GM21381 (cell line): ENCODE measurements at regions not wholly inside any gene's neighbourhood (a gene's known extent, or its start where the extent isn't known, plus 50 kb on each side); places are given as distances from the start of the nearest gene placed in this dataset.

Experiments
- ATAC-seq: cut with Tn5 transposase; IDR thresholded peaks from one replicate; pipeline ENCODE4 v1.9.1; 2021; ENCODE audit warnings: mild to moderate bottlenecking, moderate library complexity; ENCODE audit not compliant: unreplicated experiment

GRCh38 chr22:48836673-48837340, 990.9 kb downstream of the BRD1 start:
- ATAC-seq: no peak

- ATAC-seq: no peak
Measured at GRCh38 chr22:48835857-48836672, 991.6 kb downstream of the BRD1 start.

GRCh38 chr22:48835364-48835763, 992.3 kb downstream of the BRD1 start:
- ATAC-seq: no peak

- no peak for ATAC-seq
Measured at GRCh38 chr22:48834404-48834803, 993.3 kb downstream of the BRD1 start.

GRCh38 chr22:48832592-48832991, 995.1 kb downstream of the BRD1 start:
- ATAC-seq: no peak

GRCh38 chr22:48829908-48830307, 997.8 kb downstream of the BRD1 start:
- no peak for ATAC-seq

GRCh38 chr22:48828688-48829087, 999.0 kb downstream of the BRD1 start:
- ATAC-seq: no peak

- ATAC-seq: no peak
Measured at GRCh38 chr22:48827904-48828555, 999.6 kb downstream of the BRD1 start.

GRCh38 chr22:48827268-48827846, 1000.3 kb downstream of the BRD1 start:
- ATAC-seq: no peak

GRCh38 chr22:48826546-48826945, 1001.1 kb downstream of the BRD1 start:
- ATAC-seq: no peak

- ATAC-seq: no peak
Measured at GRCh38 chr22:48825802-48826520, 1001.7 kb downstream of the BRD1 start.

GRCh38 chr22:48824712-48825651, 1002.7 kb downstream of the BRD1 start:
- ATAC-seq: no peak

- ATAC-seq: no peak
Measured at GRCh38 chr22:48823941-48824340, 1003.7 kb downstream of the BRD1 start.

- no peak for ATAC-seq
Measured at GRCh38 chr22:48822278-48823233, 1005.1 kb downstream of the BRD1 start.

GRCh38 chr22:48821727-48822126, 1005.9 kb downstream of the BRD1 start:
- no peak for ATAC-seq

GRCh38 chr22:48821346-48821690, 1006.4 kb downstream of the BRD1 start:
- no peak for ATAC-seq

- no peak for ATAC-seq
Measured at GRCh38 chr22:48820481-48821345, 1007.0 kb downstream of the BRD1 start.

GRCh38 chr22:48819961-48820360, 1007.7 kb downstream of the BRD1 start:
- no peak for ATAC-seq
